Central memory CD8-positive, alpha-beta T cell (primary cell): ENCODE measurements at regions not wholly inside any gene's neighbourhood (a gene's known extent, or its start where the extent isn't known, plus 50 kb on each side); places are given as distances from the start of the nearest gene placed in this dataset.
A peak's percentile ranks its signal among the peaks of the same experiment; 100 is the strongest.
"Not testable (repeated sequence)": the region's sequence is repeated elsewhere in the genome, so short reads cannot be mapped to it uniquely, and the experiment has no call there.

Source experiments
- ATAC-seq: fragments of 150-1000 bp; cut with Tn5 transposase; replicated peaks from 2 replicates; pipeline ENCODE4 v1.10.0; 2022; ENCODE audit warnings: mild to moderate bottlenecking, moderate FRiP score, moderate number of reproducible peaks; ENCODE audit not compliant: poor library complexity, severe bottlenecking; ENCODE audit errors: extremely low read depth
- DNase-seq, 2 donors: peaks; one replicate each; pipeline ENCODE4 v3.0.0; 2021; ENCODE audit warnings: low spot score in 2 of 2
- H3K27ac Mint-ChIP-seq: one replicate; pipeline ENCODE4 v1.8.0; 2022; ENCODE audit warnings: low read depth, mild to moderate bottlenecking, moderate library complexity, mixed read lengths
- H3K27me3 Mint-ChIP-seq: one replicate; pipeline ENCODE4 v1.8.0; 2022; ENCODE audit warnings: mixed read lengths
- H3K36me3 Mint-ChIP-seq: one replicate; pipeline ENCODE4 v1.8.0; 2022; ENCODE audit warnings: mild to moderate bottlenecking, moderate library complexity, mixed read lengths; ENCODE audit not compliant: insufficient read depth
- H3K4me1 Mint-ChIP-seq: one replicate; pipeline ENCODE4 v1.8.0; 2022; ENCODE audit warnings: mixed read lengths
- H3K4me3 Mint-ChIP-seq: one replicate; pipeline ENCODE4 v1.8.0; 2022; ENCODE audit warnings: mild to moderate bottlenecking, moderate library complexity, mixed read lengths
- H3K9me3 Mint-ChIP-seq: one replicate; pipeline ENCODE4 v1.8.0; 2022; ENCODE audit warnings: mixed read lengths

- Mint-ChIP-seq H3K36me3 (no peaks in the 10 kb centered on the region), H3K9me3 (no peaks in the 10 kb centered on the region), H3K4me1 (no peaks in the 10 kb centered on the region), H3K27ac (no peak overlapping the region), H3K27me3 (peaks cover 11% of the 10 kb centered on the region), H3K4me3 (no peak overlapping the region)
- DNase-seq (no peak), ATAC-seq (no peak)
These were observed 161.1 kb downstream of the PHF8 start for GRCh38 chrX:53883196-53883595.

DNA sequence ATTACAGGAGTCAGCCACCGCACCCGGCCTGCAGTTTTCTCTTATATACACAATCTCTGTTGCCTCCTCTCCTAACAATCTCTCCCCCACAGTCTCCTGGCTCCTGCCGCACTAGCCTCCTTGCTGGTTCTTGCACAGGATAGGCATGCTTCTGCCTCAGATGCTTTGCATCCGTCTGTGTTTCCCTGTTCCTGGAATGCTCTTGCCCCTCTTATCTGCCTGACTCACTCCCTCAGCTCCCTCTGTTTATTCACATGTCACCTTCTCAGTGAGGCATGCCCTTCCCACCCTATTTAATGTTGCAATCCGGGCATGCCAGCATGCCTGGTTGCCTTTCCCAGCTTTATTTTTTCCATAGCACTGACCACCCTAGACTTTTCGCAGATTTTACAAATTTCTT is 161.9 kb downstream of the PHF8 start:
- no peak for DNase-seq
- no peak for ATAC-seq

DNA sequence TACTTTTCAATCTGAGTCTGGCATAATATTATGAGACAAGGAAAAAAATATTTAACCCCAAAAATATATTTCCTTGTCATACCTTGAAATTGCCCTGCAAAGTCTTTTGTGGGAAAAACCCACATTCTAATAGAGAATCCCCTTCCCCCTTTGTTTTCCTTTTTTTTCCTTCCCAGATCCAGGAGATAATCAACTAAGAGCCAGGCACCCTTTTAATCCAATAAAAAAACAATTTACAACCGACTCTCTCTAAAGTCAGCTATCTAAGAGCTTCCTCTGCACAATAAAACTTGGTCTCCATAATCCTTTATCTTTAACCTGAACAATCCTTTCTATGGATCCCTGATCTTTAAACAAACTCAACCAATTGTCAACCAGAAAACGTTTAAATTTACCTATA is 163.5 kb downstream of the PHF8 start:
- not testable (repeated sequence) for DNase-seq, H3K4me1 Mint-ChIP-seq, ATAC-seq, H3K27ac Mint-ChIP-seq, H3K36me3 Mint-ChIP-seq, H3K4me3 Mint-ChIP-seq, H3K9me3 Mint-ChIP-seq
- peaks cover 10% of the 10 kb centered on the region for H3K27me3 Mint-ChIP-seq

More for the DNA sequence above, 161.9 kb downstream of the PHF8 start:
- Mint-ChIP-seq H3K4me1 (no peaks in the 10 kb centered on the region), H3K9me3 (no peaks in the 10 kb centered on the region), H3K36me3 (peaks cover 3% of the 10 kb centered on the region), H3K4me3 (no peak overlapping the region), H3K27ac (peak overlapping the region; percentile 69), H3K27me3 (peaks cover 20% of the 10 kb centered on the region)

- Mint-ChIP-seq H3K27me3 (peaks cover 43% of the 10 kb centered on the region), H3K9me3 (no peaks in the 10 kb centered on the region), H3K27ac (no peak overlapping the region), H3K4me1 (no peaks in the 10 kb centered on the region), H3K4me3 (no peak overlapping the region), H3K36me3 (no peaks in the 10 kb centered on the region)
- no peak for ATAC-seq
- DNase-seq = no peak
These were observed 173.4 kb upstream of the HUWE1 start for GRCh38 chrX:53859890-53860289.

GRCh38 chrX:53831662-53832635 is 145.4 kb upstream of the HUWE1 start:
- Mint-ChIP-seq H3K27ac (no peak overlapping the region), H3K27me3 (no peaks in the 10 kb centered on the region), H3K36me3 (no peaks in the 10 kb centered on the region), H3K9me3 (no peaks in the 10 kb centered on the region), H3K4me3 (no peak overlapping the region), H3K4me1 (peaks cover 6% of the 10 kb centered on the region)
- ATAC-seq = no peak
- DNase-seq = peak; percentile 9 to 17

DNA sequence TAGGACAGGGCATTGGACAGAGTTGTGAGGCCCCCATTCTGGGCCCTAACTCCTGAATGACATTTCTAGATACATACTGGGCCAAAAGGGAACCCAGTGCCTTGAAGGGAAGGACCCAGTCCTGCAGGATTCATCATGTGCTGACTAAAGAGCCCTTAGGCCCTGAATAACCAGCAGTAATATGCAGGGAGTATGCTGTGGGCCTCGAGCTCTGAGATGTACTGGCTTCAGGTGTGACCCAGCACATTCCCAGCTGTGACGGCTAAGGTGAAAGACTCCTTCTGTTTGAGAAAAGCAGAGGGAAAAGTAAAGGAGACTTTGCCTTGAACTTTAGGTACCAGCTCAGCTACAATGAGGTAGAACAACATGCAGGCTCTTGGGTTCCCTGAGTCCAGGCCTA is 138.2 kb upstream of the HUWE1 start:
- no peaks in the 10 kb centered on the region for H3K9me3 Mint-ChIP-seq
- no peak overlapping the region for H3K4me3 Mint-ChIP-seq
- ATAC-seq (no peak), DNase-seq (no peak)
- H3K27ac Mint-ChIP-seq = no peak overlapping the region
- no peaks in the 10 kb centered on the region for H3K27me3 Mint-ChIP-seq
- no peaks in the 10 kb centered on the region for H3K4me1 Mint-ChIP-seq
- H3K36me3 Mint-ChIP-seq = no peaks in the 10 kb centered on the region

DNA sequence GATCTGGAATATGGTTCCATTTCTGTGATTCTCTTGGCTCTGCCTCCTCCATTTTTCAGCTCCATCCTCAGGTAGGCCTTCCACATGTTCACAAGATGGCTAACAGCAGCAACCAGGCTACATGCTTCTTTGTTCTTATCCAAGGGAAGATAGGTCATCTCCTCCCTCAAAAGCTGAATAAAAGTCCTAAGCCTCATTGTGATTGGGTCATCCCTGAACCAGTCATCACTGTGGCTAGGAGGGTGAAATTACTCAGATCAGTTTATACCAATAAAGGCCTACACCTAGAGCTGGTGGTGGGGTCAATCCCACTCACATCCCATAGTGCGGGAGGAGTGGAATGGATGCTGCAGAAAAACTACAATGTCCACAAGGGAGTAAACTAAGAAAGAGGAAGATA is 131.6 kb upstream of the HUWE1 start:
- not testable (repeated sequence) for H3K36me3 Mint-ChIP-seq, H3K4me3 Mint-ChIP-seq, H3K27me3 Mint-ChIP-seq, ATAC-seq, DNase-seq, H3K9me3 Mint-ChIP-seq, H3K4me1 Mint-ChIP-seq, H3K27ac Mint-ChIP-seq

GRCh38 chrX:53817548-53817947 is 131.0 kb upstream of the HUWE1 start:
- Mint-ChIP-seq H3K36me3 (no peaks in the 10 kb centered on the region), H3K27me3 (no peaks in the 10 kb centered on the region), H3K27ac (no peak overlapping the region), H3K4me1 (peaks cover 6% of the 10 kb centered on the region), H3K4me3 (no peak overlapping the region), H3K9me3 (no peaks in the 10 kb centered on the region)
- DNase-seq = no peak
- no peak for ATAC-seq

DNA sequence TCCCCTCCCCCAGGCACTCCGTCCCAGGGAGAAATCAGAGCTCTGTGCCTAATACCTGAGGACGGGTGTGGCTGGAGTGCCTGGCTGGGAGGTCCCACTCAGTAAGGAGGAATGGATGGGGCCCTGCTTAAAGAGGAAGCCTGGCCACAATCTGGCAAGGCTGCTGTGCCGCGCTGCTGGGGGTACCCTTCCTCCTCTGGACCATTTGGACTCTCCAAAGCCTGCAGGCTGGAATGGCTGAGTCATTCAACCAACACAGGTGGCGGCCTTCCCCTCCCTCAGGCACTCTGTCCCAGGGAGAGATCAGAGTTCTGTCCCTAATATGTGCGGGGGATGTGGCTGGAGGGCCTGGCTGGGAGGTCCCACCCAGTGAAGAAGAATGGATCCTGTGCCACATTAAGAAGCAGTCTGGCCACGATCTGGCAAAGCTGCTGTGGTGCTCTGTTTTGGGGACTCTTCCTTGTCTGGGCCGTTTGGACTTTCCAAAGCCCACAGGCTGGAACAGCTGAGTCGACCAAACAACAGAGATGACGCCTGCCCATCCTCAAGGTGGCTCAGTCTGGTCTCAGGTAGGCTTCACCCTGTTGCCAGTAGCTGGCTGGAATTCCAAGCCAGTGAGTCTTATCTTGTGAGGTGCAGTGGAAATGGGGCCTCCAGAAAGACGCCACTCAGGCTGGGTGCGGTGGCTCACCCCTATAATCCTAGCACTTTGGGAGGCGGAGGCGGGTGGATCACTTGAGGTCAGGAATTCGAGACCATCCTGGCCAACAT is 127.3 kb upstream of the HUWE1 start:
- Mint-ChIP-seq H3K36me3 (no peaks in the 10 kb centered on the region), H3K4me1 (peaks cover 6% of the 10 kb centered on the region), H3K27ac (no peak overlapping the region), H3K4me3 (no peak overlapping the region), H3K9me3 (no peaks in the 10 kb centered on the region), H3K27me3 (no peaks in the 10 kb centered on the region)
- ATAC-seq (no peak), DNase-seq (no peak)

DNA sequence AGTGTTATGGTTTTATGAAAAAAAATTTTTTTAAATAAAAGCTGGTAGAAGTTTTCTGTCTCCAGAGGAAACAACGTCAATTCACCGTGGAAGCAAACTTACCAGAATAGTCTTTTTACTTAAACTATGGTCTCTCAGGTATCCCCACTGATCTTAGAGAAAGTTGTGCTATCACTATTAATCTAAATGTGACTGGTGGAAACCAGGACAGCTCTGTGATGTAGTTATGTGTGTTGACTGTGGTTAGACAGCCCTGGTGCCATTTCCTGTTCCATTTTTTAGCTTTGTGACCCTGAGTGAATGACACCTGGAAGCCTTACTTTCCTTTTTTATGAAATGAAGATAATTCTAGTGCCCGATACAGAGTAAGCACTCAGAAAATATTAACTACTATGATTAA is 111.8 kb upstream of the HUWE1 start:
- no peak for DNase-seq
- H3K27ac Mint-ChIP-seq = no peak overlapping the region
- H3K4me1 Mint-ChIP-seq = peaks cover 11% of the 10 kb centered on the region
- ATAC-seq = peak; percentile 49
- H3K9me3 Mint-ChIP-seq = no peaks in the 10 kb centered on the region
- H3K36me3 Mint-ChIP-seq = peaks cover 3% of the 10 kb centered on the region
- no peak overlapping the region for H3K4me3 Mint-ChIP-seq
- H3K27me3 Mint-ChIP-seq = no peaks in the 10 kb centered on the region

GRCh38 chrX:53795576-53795975 is 109.1 kb upstream of the HUWE1 start:
- no peak overlapping the region for H3K27ac Mint-ChIP-seq

DNA sequence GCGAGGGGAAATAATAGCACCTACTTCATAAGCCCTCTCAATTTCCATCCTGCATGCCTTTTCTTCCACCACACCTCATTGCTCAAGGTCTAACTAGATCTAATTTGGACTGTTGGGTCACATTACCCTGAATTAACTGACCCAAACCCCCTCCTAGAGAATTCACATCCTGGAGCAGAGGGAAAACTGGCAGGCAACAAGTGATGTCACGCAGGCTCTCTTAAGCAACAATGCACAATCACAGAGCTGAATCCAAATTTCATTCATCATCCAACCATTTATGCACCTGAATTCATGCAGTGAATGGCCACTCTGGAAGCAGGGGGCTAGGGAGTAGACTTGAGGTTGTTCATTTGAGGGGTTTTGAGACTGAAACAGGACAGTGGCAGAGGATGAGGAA is 107.7 kb upstream of the HUWE1 start:
- no peaks in the 10 kb centered on the region for H3K27me3 Mint-ChIP-seq
- no peaks in the 10 kb centered on the region for H3K9me3 Mint-ChIP-seq
- H3K4me3 Mint-ChIP-seq = no peak overlapping the region
- peaks cover 3% of the 10 kb centered on the region for H3K36me3 Mint-ChIP-seq
- peaks cover 11% of the 10 kb centered on the region for H3K4me1 Mint-ChIP-seq
- DNase-seq = no peak
- ATAC-seq = no peak
- H3K27ac Mint-ChIP-seq = no peak overlapping the region

More at GRCh38 chrX:53795576-53795975, 109.1 kb upstream of the HUWE1 start:
- Mint-ChIP-seq H3K36me3 (peaks cover 3% of the 10 kb centered on the region), H3K4me3 (no peak overlapping the region), H3K4me1 (peaks cover 11% of the 10 kb centered on the region), H3K27me3 (no peaks in the 10 kb centered on the region), H3K9me3 (no peaks in the 10 kb centered on the region)
- no peak for DNase-seq
- no peak for ATAC-seq

DNA sequence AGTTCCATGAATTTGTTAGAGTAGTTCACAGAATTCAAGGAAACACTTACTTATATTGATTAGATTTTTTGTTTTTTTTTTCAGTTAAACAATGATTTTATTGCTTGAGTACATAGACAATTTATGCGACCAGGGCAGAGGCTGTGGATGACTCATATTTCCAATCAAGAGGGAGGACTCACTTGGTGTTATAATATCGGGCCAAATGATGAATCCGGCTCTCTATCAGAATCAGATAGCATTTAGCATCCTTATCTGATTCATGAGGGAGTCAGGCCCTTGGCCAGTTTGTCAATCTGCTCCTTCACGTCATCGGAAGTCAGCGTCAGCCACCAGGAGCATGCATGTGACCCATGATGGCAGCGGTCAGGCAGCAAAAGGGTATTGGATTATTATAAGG is 82.3 kb upstream of the HUWE1 start:
- no peak for DNase-seq
- no peaks in the 10 kb centered on the region for H3K27me3 Mint-ChIP-seq
- no peaks in the 10 kb centered on the region for H3K4me1 Mint-ChIP-seq
- no peak for ATAC-seq
- no peaks in the 10 kb centered on the region for H3K9me3 Mint-ChIP-seq
- H3K4me3 Mint-ChIP-seq = no peak overlapping the region
- no peaks in the 10 kb centered on the region for H3K36me3 Mint-ChIP-seq
- no peak overlapping the region for H3K27ac Mint-ChIP-seq
